GM23248 (cell line): ENCODE measurements at regions not wholly inside any gene's neighbourhood (a gene's known extent, or its start where the extent isn't known, plus 50 kb on each side); places are given as distances from the start of the nearest gene placed in this dataset.

Source experiments
- DNase-seq: peaks from one replicate; pipeline ENCODE4 v3.0.0-alpha.2; 2015
- H2AFZ ChIP-seq: fragments of 200-600 bp; sonication (generic); 2 replicates; pipeline ENCODE4 v1.6.1; 2016; ENCODE audit warnings: antibody characterized with exemption
- H3F3A ChIP-seq: fragments of 200-600 bp; sonication (generic); 2 replicates; pipeline ENCODE4 v1.6.1; 2016; ENCODE audit warnings: mild to moderate bottlenecking, antibody characterized with exemption, mixed run types; ENCODE audit not compliant: insufficient read depth
- H3K27ac ChIP-seq: fragments of 200-600 bp; sonication (generic); 2 replicates; pipeline ENCODE4 v1.5.1; 2016; ENCODE audit warnings: mild to moderate bottlenecking
- H3K27me3 ChIP-seq: fragments of 200-600 bp; sonication (generic); replicated peaks from 2 replicates; pipeline ENCODE4 v1.6.1; 2016; ENCODE audit warnings: mild to moderate bottlenecking; ENCODE audit not compliant: insufficient read depth
- H3K36me3 ChIP-seq: fragments of 200-600 bp; sonication (generic); 2 replicates; pipeline ENCODE4 v1.6.1; 2016; ENCODE audit warnings: low read depth, mild to moderate bottlenecking
- H3K4me1 ChIP-seq: fragments of 200-600 bp; sonication (generic); 2 replicates; pipeline ENCODE4 v1.6.1; 2016; ENCODE audit warnings: mild to moderate bottlenecking; ENCODE audit not compliant: insufficient read depth
- H3K4me2 ChIP-seq: fragments of 200-600 bp; sonication (generic); one replicate; pipeline ENCODE4 v1.6.1; 2016; ENCODE audit warnings: mild to moderate bottlenecking; ENCODE audit not compliant: unreplicated experiment
- H3K4me3 ChIP-seq: fragments of 200-600 bp; sonication (generic); 2 replicates; pipeline ENCODE4 v1.5.1; 2016; ENCODE audit warnings: mild to moderate bottlenecking
- H3K79me2 ChIP-seq: fragments of 200-600 bp; sonication (generic); 2 replicates; pipeline ENCODE4 v1.6.1; 2016; ENCODE audit warnings: mild to moderate bottlenecking; ENCODE audit not compliant: insufficient read depth
- H3K9ac ChIP-seq: fragments of 200-600 bp; sonication (generic); 2 replicates; pipeline ENCODE4 v1.6.1; 2016; ENCODE audit warnings: mild to moderate bottlenecking
- H3K9me2 ChIP-seq: fragments of 200-600 bp; sonication (generic); 2 replicates; pipeline ENCODE4 v1.6.1; 2016; ENCODE audit warnings: mixed run types, mild to moderate bottlenecking, moderate library complexity; ENCODE audit not compliant: insufficient read depth
- H3K9me3 ChIP-seq: fragments of 200-600 bp; sonication (generic); one replicate; pipeline ENCODE4 v1.6.1; 2017; ENCODE audit warnings: low read depth
- H4K20me1 ChIP-seq: fragments of 200-600 bp; sonication (generic); 2 replicates; pipeline ENCODE4 v1.6.0; 2016; ENCODE audit not compliant: insufficient read depth
- EZH2 ChIP-seq: fragments of 200-600 bp; sonication (generic); IDR thresholded peaks from 2 replicates; pipeline ENCODE4 v1.6.1; 2018; ENCODE audit warnings: antibody characterized with exemption, mild to moderate bottlenecking; ENCODE audit not compliant: insufficient read depth, poor library complexity, severe bottlenecking
- EZH2phosphoT487 ChIP-seq: fragments of 200-600 bp; sonication (generic); IDR thresholded peaks from 2 replicates; pipeline ENCODE4 v1.6.1; 2018; ENCODE audit warnings: antibody characterized with exemption, moderate library complexity, mild to moderate bottlenecking, low read depth; ENCODE audit not compliant: insufficient read depth
- WGBS, 2 experiments: methylation state at CpG; one replicate each; pipeline ENCODE4 v1.1.6; 2015 to 2017; ENCODE audit warnings: low lambda C conversion rate in 2 of 2, low coverage in 1 of 2; ENCODE audit errors: missing lambda C conversion rate in 2 of 2; 5-methylcytosine and 5-hydroxymethylcytosine counted together
- in situ Hi-C: fragments of 300-500 bp; cut with MboI; formaldehyde crosslinking; loops from 2 replicates; pipeline ENCODE4 v1.15.0; 2020

GRCh38 chrX:104315555-104315954 lies 60.8 kb upstream of the ESX1 start:
- H3K27ac ChIP-seq = peak overlapping the region; percentile 72
- DNase-seq = peak; percentile 76

GRCh38 chrX:104310657-104311254 lies 56.0 kb upstream of the ESX1 start:
- H3K27me3 ChIP-seq = no peaks in the 10 kb centered on the region
- no peaks in the 10 kb centered on the region for H3K79me2 ChIP-seq
- H3K4me1 ChIP-seq = peaks cover 17% of the 10 kb centered on the region
- H3K36me3 ChIP-seq = no peaks in the 10 kb centered on the region
- no peak for TF ChIP-seq EZH2
- no peak for TF ChIP-seq EZH2phosphoT487
- no peaks in the 10 kb centered on the region for H3K9me3 ChIP-seq
- H3K27ac ChIP-seq = peak overlapping the region; percentile 27; the same call in 1 of the 2 replicates
- no peaks in the 10 kb centered on the region for H3K9me2 ChIP-seq
- H4K20me1 ChIP-seq = no peaks in the 10 kb centered on the region
- H2AFZ ChIP-seq = peak overlapping the region; percentile 78
- WGBS, 2 experiments = 73 to 100% methylated on average over 1 to 2 of the region's 2 CpGs
- H3K9ac ChIP-seq = peak overlapping the region; percentile 27; the same call in 1 of the 2 replicates
- H3K4me3 ChIP-seq = peak overlapping the region; percentile 63
- DNase-seq = no peak
- peaks cover 9% of the 10 kb centered on the region for H3F3A ChIP-seq
- H3K4me2 ChIP-seq = peak overlapping the region; percentile 78
- in situ Hi-C loops = no loop called here

More at GRCh38 chrX:104315555-104315954, 60.8 kb upstream of the ESX1 start:
- Histone ChIP-seq H3K4me2 (peak overlapping the region; percentile 37), H3K27me3 (no peaks in the 10 kb centered on the region), H3F3A (peaks cover 17% of the 10 kb centered on the region), H2AFZ (no peak overlapping the region), H3K4me1 (peaks cover 34% of the 10 kb centered on the region), H3K4me3 (no peak overlapping the region), H3K36me3 (no peaks in the 10 kb centered on the region), H3K79me2 (no peaks in the 10 kb centered on the region), H3K9me2 (no peaks in the 10 kb centered on the region), H3K9me3 (no peaks in the 10 kb centered on the region), H3K9ac (peak overlapping the region; percentile 65), H4K20me1 (no peaks in the 10 kb centered on the region)
- TF ChIP-seq EZH2phosphoT487 (no peak), EZH2 (no peak)
- in situ Hi-C loops = no loop called here
- WGBS, 2 experiments = 13 to 23% methylated on average over 3 of the region's 3 CpGs

DNA sequence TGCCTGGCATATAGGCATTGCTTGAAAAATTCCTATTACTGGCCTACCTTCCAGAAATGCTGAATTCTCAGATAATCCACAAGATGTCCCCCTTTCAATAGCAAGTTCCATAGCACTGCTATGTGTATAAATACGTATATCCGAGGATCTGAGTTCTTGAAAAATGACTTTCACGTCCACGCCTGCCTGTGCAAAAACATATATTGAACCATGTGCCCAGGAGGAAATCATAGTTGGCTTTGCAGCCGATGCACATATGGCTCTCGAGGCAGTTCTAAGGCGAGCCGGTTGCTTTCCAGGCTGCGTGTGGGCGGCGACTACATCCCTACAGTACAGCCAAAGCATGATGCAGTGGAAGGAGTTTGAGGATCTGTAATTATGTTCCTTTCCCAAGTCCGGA lies 55.4 kb upstream of the ESX1 start:
- H3K9me3 ChIP-seq = no peaks in the 10 kb centered on the region
- H3K4me1 ChIP-seq = peaks cover 11% of the 10 kb centered on the region
- H3K27ac ChIP-seq = peak overlapping the region; percentile 27; the same call in 1 of the 2 replicates
- no peaks in the 10 kb centered on the region for H3K36me3 ChIP-seq
- H4K20me1 ChIP-seq = no peaks in the 10 kb centered on the region
- 0 to 3% methylated on average over 11 to 12 of the region's 12 CpGs for WGBS, 2 experiments
- no peaks in the 10 kb centered on the region for H3K9me2 ChIP-seq
- peak overlapping the region; percentile 78 for H3K4me2 ChIP-seq
- H3K27me3 ChIP-seq = no peaks in the 10 kb centered on the region
- TF ChIP-seq EZH2phosphoT487 = no peak
- TF ChIP-seq EZH2 = no peak
- H3K9ac ChIP-seq = peak overlapping the region; percentile 27; the same call in 1 of the 2 replicates
- peaks cover 2% of the 10 kb centered on the region; the same call in 1 of the 2 replicates for H3F3A ChIP-seq
- DNase-seq = peak; percentile 66
- H3K79me2 ChIP-seq = no peaks in the 10 kb centered on the region
- in situ Hi-C loops = no loop called here
- peak overlapping the region; percentile 78 for H2AFZ ChIP-seq
- H3K4me3 ChIP-seq = peak overlapping the region; percentile 63

DNA sequence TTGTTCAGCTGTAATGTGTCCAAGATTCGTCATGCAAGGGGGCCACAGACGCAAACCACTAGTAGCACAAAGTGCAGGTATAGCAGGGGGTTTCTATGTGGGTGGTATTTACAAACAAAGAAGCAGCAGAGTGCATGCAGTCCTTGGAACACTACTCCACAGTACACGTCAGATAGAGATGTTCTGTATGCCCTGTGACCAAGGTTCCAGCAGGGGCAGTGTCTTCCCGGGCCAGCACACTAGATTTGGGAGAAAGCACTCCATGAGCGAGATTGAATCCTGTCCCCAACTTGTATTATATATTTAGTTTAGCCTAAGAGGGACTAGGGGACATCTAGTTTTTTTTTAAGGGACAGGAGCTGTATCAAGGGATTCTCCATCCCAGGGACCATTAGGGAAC lies 54.4 kb upstream of the ESX1 start:
- no peak overlapping the region for H3K4me2 ChIP-seq
- H3K36me3 ChIP-seq = no peaks in the 10 kb centered on the region
- H3F3A ChIP-seq = no peaks in the 10 kb centered on the region
- H3K27me3 ChIP-seq = no peaks in the 10 kb centered on the region
- H3K9ac ChIP-seq = no peak overlapping the region
- H4K20me1 ChIP-seq = no peaks in the 10 kb centered on the region
- H3K4me1 ChIP-seq = peaks cover 8% of the 10 kb centered on the region; the same call in 1 of the 2 replicates
- no peak overlapping the region for H3K4me3 ChIP-seq
- no peaks in the 10 kb centered on the region for H3K79me2 ChIP-seq
- no peak for DNase-seq
- 92% methylated on average over 5 of the region's 5 CpGs for WGBS, 2 experiments
- H2AFZ ChIP-seq = no peak overlapping the region
- H3K9me3 ChIP-seq = no peaks in the 10 kb centered on the region
- TF ChIP-seq EZH2 = no peak
- no peak for TF ChIP-seq EZH2phosphoT487
- no peaks in the 10 kb centered on the region for H3K9me2 ChIP-seq
- no peak overlapping the region for H3K27ac ChIP-seq
- in situ Hi-C loops = no loop called here
